ENCODE measurements at regions not wholly inside any gene's neighbourhood (a gene's known extent, or its start where the extent isn't known, plus 50 kb on each side); places are given as distances from the start of the nearest gene placed in this dataset.

DNA sequence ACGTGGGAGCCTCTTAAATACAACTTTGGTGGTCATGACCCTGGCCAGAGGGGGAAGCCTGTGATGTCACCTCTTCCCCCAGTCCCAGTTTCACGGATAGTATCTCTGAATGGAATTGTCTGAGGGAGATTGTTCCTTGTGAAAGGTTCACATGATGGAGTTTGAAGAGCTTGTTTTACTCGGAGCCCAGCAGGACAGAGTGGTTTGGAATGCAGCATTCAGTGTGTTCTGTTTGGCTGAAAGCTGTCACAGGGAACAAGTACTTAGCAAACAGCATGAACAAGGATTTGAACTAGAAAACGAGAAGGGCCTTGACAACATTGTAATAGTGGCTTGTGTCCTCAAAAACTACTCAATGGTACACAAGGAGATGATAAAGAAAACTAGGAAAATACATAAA lies 133.9 kb upstream of the CXorf66 start:
- ATAC-seq (ENCODE audit: low read depth) = no peak

DNA sequence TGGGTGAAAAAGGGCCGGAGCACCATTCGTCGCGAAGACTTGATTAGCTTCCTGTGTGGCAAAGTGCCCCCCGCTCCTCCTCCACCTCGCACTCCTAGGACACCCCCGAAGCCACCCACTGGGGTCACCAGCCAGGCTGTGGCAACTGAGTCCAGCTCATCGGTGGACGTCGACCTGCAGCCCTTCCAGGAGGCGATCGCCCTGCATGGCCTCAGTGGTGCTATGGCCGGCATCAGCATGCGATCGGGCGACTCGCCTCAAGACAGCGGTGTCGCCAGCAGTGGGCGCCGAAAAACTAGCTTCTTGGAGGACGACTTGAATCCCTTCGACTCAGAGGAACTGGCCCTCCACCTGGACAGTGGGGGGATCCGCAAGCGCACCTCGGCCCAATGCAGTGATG lies 126.8 kb upstream of the CXorf66 start:
- DNase-seq (ENCODE audit: low spot score) (peak; percentile 22), ATAC-seq (ENCODE audit: low read depth) (no peak)
- Histone ChIP-seq H3K9me3 (ENCODE audit: severe bottlenecking) (no peaks in the 10 kb centered on the region), H3K4me1 (ENCODE audit: insufficient read depth, poor library complexity, severe bottlenecking) (no peaks in the 10 kb centered on the region), H3K4me3 (ENCODE audit: severe bottlenecking) (no peak overlapping the region), H3K27ac (ENCODE audit: poor library complexity, severe bottlenecking) (no peak overlapping the region), H3K36me3 (ENCODE audit: low read depth) (no peaks in the 10 kb centered on the region), H3K27me3 (ENCODE audit: insufficient read depth, poor library complexity, severe bottlenecking) (peaks cover 13% of the 10 kb centered on the region)
- TF ChIP-seq, protein P1, sequence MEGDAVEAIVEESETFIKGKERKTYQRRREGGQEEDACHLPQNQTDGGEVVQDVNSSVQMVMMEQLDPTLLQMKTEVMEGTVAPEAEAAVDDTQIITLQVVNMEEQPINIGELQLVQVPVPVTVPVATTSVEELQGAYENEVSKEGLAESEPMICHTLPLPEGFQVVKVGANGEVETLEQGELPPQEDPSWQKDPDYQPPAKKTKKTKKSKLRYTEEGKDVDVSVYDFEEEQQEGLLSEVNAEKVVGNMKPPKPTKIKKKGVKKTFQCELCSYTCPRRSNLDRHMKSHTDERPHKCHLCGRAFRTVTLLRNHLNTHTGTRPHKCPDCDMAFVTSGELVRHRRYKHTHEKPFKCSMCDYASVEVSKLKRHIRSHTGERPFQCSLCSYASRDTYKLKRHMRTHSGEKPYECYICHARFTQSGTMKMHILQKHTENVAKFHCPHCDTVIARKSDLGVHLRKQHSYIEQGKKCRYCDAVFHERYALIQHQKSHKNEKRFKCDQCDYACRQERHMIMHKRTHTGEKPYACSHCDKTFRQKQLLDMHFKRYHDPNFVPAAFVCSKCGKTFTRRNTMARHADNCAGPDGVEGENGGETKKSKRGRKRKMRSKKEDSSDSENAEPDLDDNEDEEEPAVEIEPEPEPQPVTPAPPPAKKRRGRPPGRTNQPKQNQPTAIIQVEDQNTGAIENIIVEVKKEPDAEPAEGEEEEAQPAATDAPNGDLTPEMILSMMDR (IDR thresholded peaks at IDR 0.05; ENCODE audit: poor library complexity, severe bottlenecking) = no peak

More for the DNA sequence above, 133.9 kb upstream of the CXorf66 start:
- Histone ChIP-seq H3K9me3 (ENCODE audit: severe bottlenecking) (no peaks in the 10 kb centered on the region), H3K4me1 (ENCODE audit: insufficient read depth, poor library complexity, severe bottlenecking) (no peaks in the 10 kb centered on the region), H3K27me3 (ENCODE audit: insufficient read depth, poor library complexity, severe bottlenecking) (no peaks in the 10 kb centered on the region), H3K4me3 (ENCODE audit: severe bottlenecking) (no peak overlapping the region), H3K27ac (ENCODE audit: poor library complexity, severe bottlenecking) (no peak overlapping the region), H3K36me3 (ENCODE audit: low read depth) (no peaks in the 10 kb centered on the region)
- DNase-seq (ENCODE audit: low spot score) = no peak
- TF ChIP-seq, protein P1 (IDR thresholded peaks at IDR 0.05; ENCODE audit: poor library complexity, severe bottlenecking) = no peak

DNA sequence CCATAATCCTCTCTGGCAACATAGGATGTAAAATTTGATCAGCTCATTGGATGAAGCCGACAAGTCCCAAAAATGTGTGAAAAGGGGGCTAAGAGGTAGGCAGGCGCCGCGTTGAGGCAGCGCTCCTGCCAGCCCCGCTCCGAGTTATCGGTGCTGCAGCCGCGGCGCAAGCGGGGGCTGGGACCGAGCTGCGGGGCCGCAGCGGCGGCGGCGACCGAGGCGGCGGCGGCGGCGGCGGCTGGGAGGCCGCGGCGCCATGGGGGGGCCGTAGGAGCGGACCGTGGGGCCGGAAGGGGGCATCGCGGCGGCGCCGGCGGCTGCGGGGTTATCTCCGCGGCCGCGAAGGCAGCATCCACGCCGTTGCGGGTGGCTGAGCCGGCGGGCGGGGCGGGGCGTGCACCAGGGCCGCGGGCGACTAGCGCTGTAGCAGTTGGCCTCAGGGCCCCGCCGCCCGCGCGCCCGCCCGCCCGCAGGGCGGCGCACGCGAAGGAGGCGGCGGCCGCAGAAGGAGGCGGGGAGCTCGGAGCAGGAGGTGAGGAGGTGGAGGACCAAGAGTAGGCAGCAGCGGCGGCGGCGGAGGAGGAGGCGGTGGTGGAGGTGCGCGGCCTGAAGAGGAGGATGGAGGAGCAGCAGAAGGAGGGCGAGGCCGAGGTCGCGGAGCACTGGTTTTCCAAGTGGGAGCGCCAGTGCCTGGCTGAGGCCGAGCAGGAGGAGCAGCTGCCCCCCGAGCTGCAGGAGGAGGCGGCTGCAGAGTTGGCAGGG lies 126.0 kb upstream of the CXorf66 start:
- H3K27ac ChIP-seq (ENCODE audit: poor library complexity, severe bottlenecking) = no peak overlapping the region
- H3K9me3 ChIP-seq (ENCODE audit: severe bottlenecking) = no peaks in the 10 kb centered on the region
- DNase-seq (ENCODE audit: low spot score) = no peak
- ATAC-seq (ENCODE audit: low read depth) = peak; percentile 38; the same call in 1 of the 3 replicates
- peaks cover 13% of the 10 kb centered on the region for H3K27me3 ChIP-seq (ENCODE audit: insufficient read depth, poor library complexity, severe bottlenecking)
- no peaks in the 10 kb centered on the region for H3K4me1 ChIP-seq (ENCODE audit: insufficient read depth, poor library complexity, severe bottlenecking)
- TF ChIP-seq, protein P1 (IDR thresholded peaks at IDR 0.05; ENCODE audit: poor library complexity, severe bottlenecking) = no peak
- H3K4me3 ChIP-seq (ENCODE audit: severe bottlenecking) = peak overlapping the region; percentile 14
- H3K36me3 ChIP-seq (ENCODE audit: low read depth) = no peaks in the 10 kb centered on the region

DNA sequence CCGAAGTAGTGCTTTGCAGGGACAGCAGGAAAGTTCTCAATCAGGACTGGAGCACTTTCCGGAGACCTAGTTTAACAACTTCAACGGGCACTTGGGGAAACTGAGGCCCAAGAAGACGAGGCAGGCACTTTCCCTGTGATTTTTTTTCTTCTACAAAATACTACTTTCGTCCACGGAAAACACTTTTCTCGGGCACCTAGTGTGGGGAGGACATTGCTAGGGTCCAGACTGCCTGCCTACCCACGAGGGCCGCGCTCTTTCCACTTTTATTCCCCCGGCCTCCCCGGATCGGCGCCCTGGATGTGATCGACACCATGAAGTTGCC lies 125.4 kb upstream of the CXorf66 start:
- TF ChIP-seq, protein P1 (IDR thresholded peaks at IDR 0.05; ENCODE audit: poor library complexity, severe bottlenecking) = no peak
- peaks cover 13% of the 10 kb centered on the region for H3K27me3 ChIP-seq (ENCODE audit: insufficient read depth, poor library complexity, severe bottlenecking)
- H3K9me3 ChIP-seq (ENCODE audit: severe bottlenecking) = no peaks in the 10 kb centered on the region
- no peaks in the 10 kb centered on the region for H3K4me1 ChIP-seq (ENCODE audit: insufficient read depth, poor library complexity, severe bottlenecking)
- no peaks in the 10 kb centered on the region for H3K36me3 ChIP-seq (ENCODE audit: low read depth)
- H3K27ac ChIP-seq (ENCODE audit: poor library complexity, severe bottlenecking) = no peak overlapping the region
- DNase-seq (ENCODE audit: low spot score) = no peak
- no peak overlapping the region for H3K4me3 ChIP-seq (ENCODE audit: severe bottlenecking)
- ATAC-seq (ENCODE audit: low read depth) = no peak

DNA sequence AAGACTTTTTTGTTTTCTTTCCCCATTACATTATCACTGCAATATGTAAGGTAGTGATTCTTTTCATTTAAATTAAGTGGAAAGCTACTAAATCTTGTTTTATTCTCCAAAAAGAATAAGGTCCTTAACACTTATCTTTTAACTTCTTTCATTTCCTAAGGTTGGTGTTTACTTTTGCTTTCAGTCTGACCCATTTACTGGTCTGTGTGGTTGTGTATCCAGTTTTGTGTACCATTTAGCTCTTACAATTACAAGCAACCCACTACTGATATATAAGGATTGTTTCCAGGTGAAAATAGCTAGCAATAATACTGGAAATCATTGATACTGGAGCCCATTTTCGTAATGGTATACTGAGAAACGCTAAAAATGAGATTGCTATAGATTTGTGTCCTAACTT lies 123.1 kb upstream of the CXorf66 start:
- Histone ChIP-seq H3K9me3 (ENCODE audit: severe bottlenecking) (no peaks in the 10 kb centered on the region), H3K4me3 (ENCODE audit: severe bottlenecking) (no peak overlapping the region), H3K36me3 (ENCODE audit: low read depth) (no peaks in the 10 kb centered on the region), H3K27me3 (ENCODE audit: insufficient read depth, poor library complexity, severe bottlenecking) (peaks cover 13% of the 10 kb centered on the region), H3K27ac (ENCODE audit: poor library complexity, severe bottlenecking) (no peak overlapping the region), H3K4me1 (ENCODE audit: insufficient read depth, poor library complexity, severe bottlenecking) (no peaks in the 10 kb centered on the region)
- no peak for ATAC-seq (ENCODE audit: low read depth)
- TF ChIP-seq, protein P1 (IDR thresholded peaks at IDR 0.05; ENCODE audit: poor library complexity, severe bottlenecking) = no peak
- no peak for DNase-seq (ENCODE audit: low spot score)

Data from RWPE2 (cell line).